Neural progenitor cell (in vitro differentiated cells): ENCODE measurements at regions not wholly inside any gene's neighbourhood (a gene's known extent, or its start where the extent isn't known, plus 50 kb on each side); places are given as distances from the start of the nearest gene placed in this dataset.

Source experiments
- DNase-seq: peaks from one replicate; pipeline ENCODE4 v3.0.0-alpha.2; 2016; ENCODE audit warnings: low spot score
- H2AFZ ChIP-seq: fragments of 200-600 bp; sonication (generic); replicated peaks from 2 replicates; pipeline ENCODE4 v1.6.1; 2016; ENCODE audit warnings: antibody characterized with exemption
- H3F3A ChIP-seq: fragments of 200-600 bp; sonication (generic); 2 replicates; pipeline ENCODE4 v1.6.1; 2016; ENCODE audit warnings: antibody characterized with exemption, low read depth
- H3K27ac ChIP-seq: fragments of 200-600 bp; sonication (generic); 2 replicates; pipeline ENCODE4 v1.5.1; 2016; ENCODE audit warnings: mild to moderate bottlenecking
- H3K27me3 ChIP-seq: fragments of 200-600 bp; sonication (generic); 2 replicates; pipeline ENCODE4 v1.6.1; 2016; ENCODE audit warnings: mild to moderate bottlenecking, moderate library complexity
- H3K36me3 ChIP-seq: fragments of 200-600 bp; sonication (generic); 2 replicates; pipeline ENCODE4 v1.5.1; 2016
- H3K4me1 ChIP-seq: fragments of 200-600 bp; sonication (generic); 2 replicates; pipeline ENCODE4 v1.6.1; 2016; ENCODE audit warnings: mixed run types
- H3K4me2 ChIP-seq: fragments of 200-600 bp; sonication (generic); 2 replicates; pipeline ENCODE4 v1.6.1; 2016
- H3K4me3 ChIP-seq: fragments of 200-600 bp; sonication (generic); 2 replicates; pipeline ENCODE4 v1.5.1; 2016
- H3K79me2 ChIP-seq: fragments of 200-600 bp; sonication (generic); 2 replicates; pipeline ENCODE4 v1.6.1; 2016; ENCODE audit warnings: low read depth
- H3K9ac ChIP-seq: fragments of 200-600 bp; sonication (generic); 2 replicates; pipeline ENCODE4 v1.6.1; 2016
- H3K9me3 ChIP-seq: fragments of 200-600 bp; sonication (generic); 2 replicates; pipeline ENCODE4 v1.5.1; 2016; ENCODE audit warnings: low read depth
- H4K20me1 ChIP-seq: fragments of 200-600 bp; sonication (generic); 2 replicates; pipeline ENCODE4 v1.6.1; 2016; ENCODE audit warnings: low read depth
- H3K27ac Mint-ChIP-seq: 3 replicates; pipeline ENCODE4 v1.8.0; 2021; ENCODE audit warnings: mixed read lengths
- H3K27me3 Mint-ChIP-seq: 2 replicates; pipeline ENCODE4 v1.8.0; 2022; ENCODE audit warnings: low read depth, mild to moderate bottlenecking, inconsistent platforms, moderate library complexity, mixed read lengths; ENCODE audit not compliant: insufficient read depth
- H3K36me3 Mint-ChIP-seq: 3 replicates; pipeline ENCODE4 v1.8.0; 2021; ENCODE audit warnings: mixed read lengths
- H3K4me1 Mint-ChIP-seq: 3 replicates; pipeline ENCODE4 v1.8.0; 2021; ENCODE audit warnings: mixed read lengths
- H3K4me3 Mint-ChIP-seq: 3 replicates; pipeline ENCODE4 v1.8.0; 2021; ENCODE audit warnings: mild to moderate bottlenecking, moderate library complexity, mixed read lengths
- H3K9me3 Mint-ChIP-seq: 3 replicates; pipeline ENCODE4 v1.8.0; 2020; ENCODE audit warnings: mixed read lengths
- CTCF ChIP-seq: fragments of 200-600 bp; sonication (generic); IDR thresholded peaks from 2 replicates; pipeline ENCODE4 v1.5.1; 2017; ENCODE audit warnings: antibody characterized with exemption, mild to moderate bottlenecking
- EZH2 ChIP-seq: fragments of 200-600 bp; sonication (generic); IDR thresholded peaks from 2 replicates; pipeline ENCODE4 v1.6.1; 2017; ENCODE audit warnings: antibody characterized with exemption, mild to moderate bottlenecking, moderate library complexity
- EZH2phosphoT487 ChIP-seq: fragments of 200-600 bp; sonication (generic); IDR thresholded peaks from 2 replicates; pipeline ENCODE4 v1.6.1; 2017; ENCODE audit warnings: antibody characterized with exemption

- H3K79me2 ChIP-seq: no peaks in the 10 kb centered on the region
- Mint-ChIP-seq H3K4me1 (no peaks in the 10 kb centered on the region), H3K27ac (no peak overlapping the region), H3K4me3 (no peak overlapping the region), H3K27me3 (no peaks in the 10 kb centered on the region), H3K9me3 (no peaks in the 10 kb centered on the region), H3K36me3 (no peaks in the 10 kb centered on the region)
- no peak overlapping the region for H2AFZ ChIP-seq
- DNase-seq: no peak
- H3F3A ChIP-seq: no peaks in the 10 kb centered on the region
- no peaks in the 10 kb centered on the region for H3K4me1 ChIP-seq
- no peak overlapping the region for H3K4me2 ChIP-seq
- no peak overlapping the region for H3K9ac ChIP-seq
- H3K27me3 ChIP-seq: no peaks in the 10 kb centered on the region
- H3K4me3 ChIP-seq: no peak overlapping the region
- H3K36me3 ChIP-seq: no peaks in the 10 kb centered on the region
- H3K9me3 ChIP-seq: no peaks in the 10 kb centered on the region
- H4K20me1 ChIP-seq: no peaks in the 10 kb centered on the region
- no peak overlapping the region for H3K27ac ChIP-seq
- no peak for TF ChIP-seq EZH2phosphoT487
- TF ChIP-seq CTCF: no peak
- no peak for TF ChIP-seq EZH2
These were observed 144.4 kb upstream of the EPHA3 start for GRCh38 chr3:88963003-88963402.

- H3K27ac Mint-ChIP-seq: no peak overlapping the region
- Histone ChIP-seq H3K4me3 (no peak overlapping the region), H2AFZ (no peak overlapping the region), H3K4me2 (no peak overlapping the region), H3K4me1 (no peaks in the 10 kb centered on the region), H3K9me3 (no peaks in the 10 kb centered on the region), H3K27me3 (no peaks in the 10 kb centered on the region), H3K9ac (no peak overlapping the region), H3F3A (no peaks in the 10 kb centered on the region), H4K20me1 (no peaks in the 10 kb centered on the region), H3K27ac (no peak overlapping the region), H3K79me2 (no peaks in the 10 kb centered on the region), H3K36me3 (no peaks in the 10 kb centered on the region)
- peaks cover 6% of the 10 kb centered on the region for H3K9me3 Mint-ChIP-seq
- no peak for TF ChIP-seq EZH2
- TF ChIP-seq CTCF: no peak
- no peak for TF ChIP-seq EZH2phosphoT487
- DNase-seq: no peak
- H3K4me3 Mint-ChIP-seq: no peak overlapping the region
- H3K27me3 Mint-ChIP-seq: no peaks in the 10 kb centered on the region
- no peaks in the 10 kb centered on the region for H3K36me3 Mint-ChIP-seq
- no peaks in the 10 kb centered on the region for H3K4me1 Mint-ChIP-seq
These were observed 127.7 kb upstream of the EPHA3 start for GRCh38 chr3:88979760-88980159.

GRCh38 chr3:88983458-88983857 is 124.0 kb upstream of the EPHA3 start:
- Histone ChIP-seq H4K20me1 (no peaks in the 10 kb centered on the region), H3K4me2 (no peak overlapping the region), H3K79me2 (no peaks in the 10 kb centered on the region), H3K36me3 (no peaks in the 10 kb centered on the region), H3F3A (no peaks in the 10 kb centered on the region), H2AFZ (no peak overlapping the region), H3K27ac (no peak overlapping the region), H3K4me1 (no peaks in the 10 kb centered on the region), H3K27me3 (no peaks in the 10 kb centered on the region), H3K9ac (no peak overlapping the region), H3K4me3 (no peak overlapping the region), H3K9me3 (no peaks in the 10 kb centered on the region)
- no peak overlapping the region for H3K27ac Mint-ChIP-seq
- DNase-seq: no peak
- no peaks in the 10 kb centered on the region for H3K4me1 Mint-ChIP-seq
- TF ChIP-seq EZH2 (no peak), CTCF (no peak), EZH2phosphoT487 (no peak)
- no peak overlapping the region for H3K4me3 Mint-ChIP-seq
- H3K9me3 Mint-ChIP-seq: no peaks in the 10 kb centered on the region
- H3K36me3 Mint-ChIP-seq: no peaks in the 10 kb centered on the region
- H3K27me3 Mint-ChIP-seq: no peaks in the 10 kb centered on the region

- H3K4me3 Mint-ChIP-seq: no peak overlapping the region
These were observed 123.2 kb upstream of the EPHA3 start for GRCh38 chr3:88984256-88984655.

More at GRCh38 chr3:88984256-88984655, 123.2 kb upstream of the EPHA3 start:
- no peak overlapping the region for H3K4me3 ChIP-seq
- H3F3A ChIP-seq: no peaks in the 10 kb centered on the region
- no peaks in the 10 kb centered on the region for H3K27me3 ChIP-seq
- no peak overlapping the region for H2AFZ ChIP-seq
- no peaks in the 10 kb centered on the region for H3K27me3 Mint-ChIP-seq
- no peaks in the 10 kb centered on the region for H3K9me3 ChIP-seq
- TF ChIP-seq EZH2phosphoT487 (no peak), CTCF (no peak)
- H3K9ac ChIP-seq: no peak overlapping the region
- no peaks in the 10 kb centered on the region for H3K36me3 ChIP-seq
- no peak for DNase-seq
- no peak overlapping the region for H3K4me2 ChIP-seq
- H3K79me2 ChIP-seq: no peaks in the 10 kb centered on the region
- H3K27ac Mint-ChIP-seq: no peak overlapping the region
- H3K27ac ChIP-seq: no peak overlapping the region
- H3K36me3 Mint-ChIP-seq: no peaks in the 10 kb centered on the region
- H3K9me3 Mint-ChIP-seq: no peaks in the 10 kb centered on the region
- no peaks in the 10 kb centered on the region for H3K4me1 ChIP-seq
- no peaks in the 10 kb centered on the region for H4K20me1 ChIP-seq
- H3K4me1 Mint-ChIP-seq: no peaks in the 10 kb centered on the region
